Neural progenitor cell (in vitro differentiated cells): ENCODE measurements at regions not wholly inside any gene's neighbourhood (a gene's known extent, or its start where the extent isn't known, plus 50 kb on each side); places are given as distances from the start of the nearest gene placed in this dataset.

ENCODE experiments used
- EZH2 ChIP-seq: fragments of 200-600 bp; sonication (generic); IDR thresholded peaks from 2 replicates; pipeline ENCODE4 v1.6.1; 2017; ENCODE audit warnings: antibody characterized with exemption, mild to moderate bottlenecking, moderate library complexity
- EZH2phosphoT487 ChIP-seq: fragments of 200-600 bp; sonication (generic); IDR thresholded peaks from 2 replicates; pipeline ENCODE4 v1.6.1; 2017; ENCODE audit warnings: antibody characterized with exemption
- TF ChIP-seq, protein P1 (sequence below): fragments of 200-600 bp; sonication (generic); IDR thresholded peaks from 2 replicates; pipeline ENCODE4 v1.5.1; 2017; ENCODE audit warnings: antibody characterized with exemption, mild to moderate bottlenecking

DNA sequence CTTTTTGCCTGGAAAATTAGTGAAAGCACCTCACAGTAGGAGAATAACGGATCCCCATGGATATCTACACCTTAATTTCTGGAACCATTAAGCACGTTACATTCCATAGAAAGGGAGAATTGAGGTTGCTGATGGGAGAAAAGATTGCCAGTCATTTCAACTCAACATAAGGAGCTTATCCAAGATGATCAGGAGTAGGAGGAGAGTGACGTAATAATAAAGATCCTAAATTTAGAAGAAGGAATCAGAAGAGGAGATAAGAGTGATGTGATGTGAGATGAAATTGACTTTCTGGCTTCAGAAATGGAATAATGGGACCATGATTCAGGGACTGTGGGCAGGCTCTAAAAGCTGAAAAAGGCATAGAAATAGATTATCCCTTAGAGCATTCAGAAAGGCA is 1017.8 kb upstream of the CHAC2 start:
- TF ChIP-seq, protein P1, sequence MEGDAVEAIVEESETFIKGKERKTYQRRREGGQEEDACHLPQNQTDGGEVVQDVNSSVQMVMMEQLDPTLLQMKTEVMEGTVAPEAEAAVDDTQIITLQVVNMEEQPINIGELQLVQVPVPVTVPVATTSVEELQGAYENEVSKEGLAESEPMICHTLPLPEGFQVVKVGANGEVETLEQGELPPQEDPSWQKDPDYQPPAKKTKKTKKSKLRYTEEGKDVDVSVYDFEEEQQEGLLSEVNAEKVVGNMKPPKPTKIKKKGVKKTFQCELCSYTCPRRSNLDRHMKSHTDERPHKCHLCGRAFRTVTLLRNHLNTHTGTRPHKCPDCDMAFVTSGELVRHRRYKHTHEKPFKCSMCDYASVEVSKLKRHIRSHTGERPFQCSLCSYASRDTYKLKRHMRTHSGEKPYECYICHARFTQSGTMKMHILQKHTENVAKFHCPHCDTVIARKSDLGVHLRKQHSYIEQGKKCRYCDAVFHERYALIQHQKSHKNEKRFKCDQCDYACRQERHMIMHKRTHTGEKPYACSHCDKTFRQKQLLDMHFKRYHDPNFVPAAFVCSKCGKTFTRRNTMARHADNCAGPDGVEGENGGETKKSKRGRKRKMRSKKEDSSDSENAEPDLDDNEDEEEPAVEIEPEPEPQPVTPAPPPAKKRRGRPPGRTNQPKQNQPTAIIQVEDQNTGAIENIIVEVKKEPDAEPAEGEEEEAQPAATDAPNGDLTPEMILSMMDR, result no peak
- TF ChIP-seq EZH2 (no peak), EZH2phosphoT487 (no peak)
